Hepatocyte (in vitro differentiated cells): ENCODE measurements at regions not wholly inside any gene's neighbourhood (a gene's known extent, or its start where the extent isn't known, plus 50 kb on each side); places are given as distances from the start of the nearest gene placed in this dataset.

ENCODE experiments used
- EZH2phosphoT487 ChIP-seq: fragments of 200-600 bp; sonication (generic); IDR thresholded peaks from one replicate; pipeline ENCODE4 v1.6.1; 2018; ENCODE audit warnings: antibody characterized with exemption, mild to moderate bottlenecking, low read depth, moderate library complexity; ENCODE audit not compliant: unreplicated experiment, severe bottlenecking
- TF ChIP-seq, protein P1 (sequence below): fragments of 200-600 bp; sonication (generic); IDR thresholded peaks from 2 replicates; pipeline ENCODE4 v1.5.1; 2016; ENCODE audit warnings: antibody characterized with exemption, mild to moderate bottlenecking; ENCODE audit not compliant: poor library complexity

DNA sequence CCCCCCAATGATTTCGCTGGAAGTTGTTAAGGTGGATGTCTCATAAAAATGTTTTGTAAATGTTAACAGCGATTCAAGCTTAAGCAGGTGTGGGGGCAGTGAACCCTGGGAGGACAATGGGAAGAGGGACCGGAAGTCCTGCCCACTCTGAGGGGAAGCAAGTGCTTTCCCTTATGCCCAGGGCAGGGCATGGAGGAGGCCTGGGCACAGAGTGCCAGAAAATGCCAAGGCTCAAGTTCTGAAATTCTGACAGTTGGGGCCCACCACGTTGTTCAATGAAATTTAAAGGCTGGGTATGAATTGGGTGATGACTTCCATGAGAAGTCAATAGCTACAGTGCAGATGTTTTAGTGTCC is 132.7 kb upstream of the SALL4 start:
- TF ChIP-seq, protein P1, sequence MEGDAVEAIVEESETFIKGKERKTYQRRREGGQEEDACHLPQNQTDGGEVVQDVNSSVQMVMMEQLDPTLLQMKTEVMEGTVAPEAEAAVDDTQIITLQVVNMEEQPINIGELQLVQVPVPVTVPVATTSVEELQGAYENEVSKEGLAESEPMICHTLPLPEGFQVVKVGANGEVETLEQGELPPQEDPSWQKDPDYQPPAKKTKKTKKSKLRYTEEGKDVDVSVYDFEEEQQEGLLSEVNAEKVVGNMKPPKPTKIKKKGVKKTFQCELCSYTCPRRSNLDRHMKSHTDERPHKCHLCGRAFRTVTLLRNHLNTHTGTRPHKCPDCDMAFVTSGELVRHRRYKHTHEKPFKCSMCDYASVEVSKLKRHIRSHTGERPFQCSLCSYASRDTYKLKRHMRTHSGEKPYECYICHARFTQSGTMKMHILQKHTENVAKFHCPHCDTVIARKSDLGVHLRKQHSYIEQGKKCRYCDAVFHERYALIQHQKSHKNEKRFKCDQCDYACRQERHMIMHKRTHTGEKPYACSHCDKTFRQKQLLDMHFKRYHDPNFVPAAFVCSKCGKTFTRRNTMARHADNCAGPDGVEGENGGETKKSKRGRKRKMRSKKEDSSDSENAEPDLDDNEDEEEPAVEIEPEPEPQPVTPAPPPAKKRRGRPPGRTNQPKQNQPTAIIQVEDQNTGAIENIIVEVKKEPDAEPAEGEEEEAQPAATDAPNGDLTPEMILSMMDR: no peak
- no peak for TF ChIP-seq EZH2phosphoT487
